ENCODE measurements at regions not wholly inside any gene's neighbourhood (a gene's known extent, or its start where the extent isn't known, plus 50 kb on each side); places are given as distances from the start of the nearest gene placed in this dataset.
"Not testable (repeated sequence)": the region's sequence is repeated elsewhere in the genome, so short reads cannot be mapped to it uniquely, and the experiment has no call there.

GRCh38 chr5:92207151-92207550 lies 824.0 kb upstream of the ARRDC3 start:
- Histone ChIP-seq H3K4ac (ENCODE audit: low read depth in 1 of 2, low read length in 2 of 2) (no peak overlapping the region), H3K4me3 (ENCODE audit: insufficient read depth in 1 of 2, low read depth in 1 of 2, low read length in 2 of 2) (no peak overlapping the region), H2BK12ac (ENCODE audit: low read length in 2 of 2) (no peak overlapping the region), H2AK5ac (ENCODE audit: low read length, severe bottlenecking) (no peak overlapping the region), H2BK15ac (ENCODE audit: low read depth, poor library complexity, severe bottlenecking) (no peak overlapping the region), H3K27me3 (ENCODE audit: control insufficient read depth in 1 of 2, insufficient read depth in 1 of 2, low read length in 2 of 2) (no peaks in the 10 kb centered on the region), H2BK120ac (ENCODE audit: low read depth, low read length) (no peak overlapping the region), H3K79me1 (replicated peaks; ENCODE audit: low read length, poor library complexity, severe bottlenecking) (no peaks in the 10 kb centered on the region), H3K4me1 (ENCODE audit: control insufficient read depth, insufficient read depth, low read depth, low read length) (no peaks in the 10 kb centered on the region), H3K18ac (ENCODE audit: low read depth in 1 of 2, low read length in 2 of 2) (no peak overlapping the region), H3K14ac (ENCODE audit: low read length in 2 of 2) (no peak overlapping the region), H4K91ac (ENCODE audit: low read length) (no peak overlapping the region), H2AFZ (ENCODE audit: low read depth, low read length) (no peak overlapping the region), H3K4me2 (ENCODE audit: low read length, poor library complexity, severe bottlenecking) (no peak overlapping the region), H3K9ac (ENCODE audit: low read length) (no peak overlapping the region), H3K23ac (ENCODE audit: low read length in 2 of 2) (no peak overlapping the region), H3K27ac (ENCODE audit: low read length, poor library complexity, severe bottlenecking) (no peak overlapping the region), H3K9me3 (ENCODE audit: control insufficient read depth, low read length) (peaks cover 22% of the 10 kb centered on the region), H2BK5ac (ENCODE audit: low read depth, low read length, poor library complexity, severe bottlenecking) (no peak overlapping the region), H4K8ac (ENCODE audit: low read length) (no peak overlapping the region), H3K36me3 (ENCODE audit: control insufficient read depth in 1 of 2, insufficient read depth in 2 of 2, low read depth in 1 of 2, low read length in 2 of 2) (no peaks in the 10 kb centered on the region)
- DNase-seq, result no peak
- 43% methylated on average over 2 of the region's 2 CpGs for WGBS

GRCh38 chr5:92206681-92207080 lies 823.6 kb upstream of the ARRDC3 start:
- no peak overlapping the region for H3K23ac ChIP-seq (ENCODE audit: low read length in 2 of 2)
- no peak overlapping the region for H2BK12ac ChIP-seq (ENCODE audit: low read length in 2 of 2)
- no peak overlapping the region for H3K4me2 ChIP-seq (ENCODE audit: low read length, poor library complexity, severe bottlenecking)
- peaks cover 17% of the 10 kb centered on the region for H3K9me3 ChIP-seq (ENCODE audit: control insufficient read depth, low read length)
- H3K36me3 ChIP-seq (ENCODE audit: control insufficient read depth in 1 of 2, insufficient read depth in 2 of 2, low read depth in 1 of 2, low read length in 2 of 2), result no peaks in the 10 kb centered on the region
- H2BK5ac ChIP-seq (ENCODE audit: low read depth, low read length, poor library complexity, severe bottlenecking), result no peak overlapping the region
- no peak overlapping the region for H4K91ac ChIP-seq (ENCODE audit: low read length)
- H2AFZ ChIP-seq (ENCODE audit: low read depth, low read length), result no peak overlapping the region
- H3K14ac ChIP-seq (ENCODE audit: low read length in 2 of 2), result no peak overlapping the region
- no peak overlapping the region for H4K8ac ChIP-seq (ENCODE audit: low read length)
- no peak overlapping the region for H3K18ac ChIP-seq (ENCODE audit: low read depth in 1 of 2, low read length in 2 of 2)
- no peak overlapping the region for H3K4ac ChIP-seq (ENCODE audit: low read depth in 1 of 2, low read length in 2 of 2)
- H2AK5ac ChIP-seq (ENCODE audit: low read length, severe bottlenecking), result no peak overlapping the region
- no peak overlapping the region for H3K4me3 ChIP-seq (ENCODE audit: insufficient read depth in 1 of 2, low read depth in 1 of 2, low read length in 2 of 2)
- no peak overlapping the region for H2BK120ac ChIP-seq (ENCODE audit: low read depth, low read length)
- H3K79me1 ChIP-seq (replicated peaks; ENCODE audit: low read length, poor library complexity, severe bottlenecking), result no peaks in the 10 kb centered on the region
- H3K9ac ChIP-seq (ENCODE audit: low read length), result no peak overlapping the region
- no peak overlapping the region for H3K27ac ChIP-seq (ENCODE audit: low read length, poor library complexity, severe bottlenecking)
- no peaks in the 10 kb centered on the region for H3K27me3 ChIP-seq (ENCODE audit: control insufficient read depth in 1 of 2, insufficient read depth in 1 of 2, low read length in 2 of 2)
- H2BK15ac ChIP-seq (ENCODE audit: low read depth, poor library complexity, severe bottlenecking), result no peak overlapping the region
- WGBS, result 93% methylated on average over 4 of the region's 5 CpGs
- H3K4me1 ChIP-seq (ENCODE audit: control insufficient read depth, insufficient read depth, low read depth, low read length), result no peaks in the 10 kb centered on the region
- no peak for DNase-seq

- not testable (repeated sequence) for H4K8ac ChIP-seq (ENCODE audit: low read length); H2BK5ac ChIP-seq (ENCODE audit: low read depth, low read length, poor library complexity, severe bottlenecking); H3K4me1 ChIP-seq (ENCODE audit: control insufficient read depth, insufficient read depth, low read depth, low read length); H3K4me2 ChIP-seq (ENCODE audit: low read length, poor library complexity, severe bottlenecking); H3K4me3 ChIP-seq (ENCODE audit: insufficient read depth in 1 of 2, low read depth in 1 of 2, low read length in 2 of 2); H4K91ac ChIP-seq (ENCODE audit: low read length); H2AK5ac ChIP-seq (ENCODE audit: low read length, severe bottlenecking); H2AFZ ChIP-seq (ENCODE audit: low read depth, low read length); H2BK120ac ChIP-seq (ENCODE audit: low read depth, low read length); H3K4ac ChIP-seq (ENCODE audit: low read depth in 1 of 2, low read length in 2 of 2); H3K9me3 ChIP-seq (ENCODE audit: control insufficient read depth, low read length); H2BK15ac ChIP-seq (ENCODE audit: low read depth, poor library complexity, severe bottlenecking); H3K23ac ChIP-seq (ENCODE audit: low read length in 2 of 2); H3K27me3 ChIP-seq (ENCODE audit: control insufficient read depth in 1 of 2, insufficient read depth in 1 of 2, low read length in 2 of 2); DNase-seq; H3K79me1 ChIP-seq (replicated peaks; ENCODE audit: low read length, poor library complexity, severe bottlenecking); H3K9ac ChIP-seq (ENCODE audit: low read length); H2BK12ac ChIP-seq (ENCODE audit: low read length in 2 of 2); H3K27ac ChIP-seq (ENCODE audit: low read length, poor library complexity, severe bottlenecking); H3K18ac ChIP-seq (ENCODE audit: low read depth in 1 of 2, low read length in 2 of 2); H3K36me3 ChIP-seq (ENCODE audit: control insufficient read depth in 1 of 2, insufficient read depth in 2 of 2, low read depth in 1 of 2, low read length in 2 of 2); H3K14ac ChIP-seq (ENCODE audit: low read length in 2 of 2)
- 89% methylated on average over 27 of the region's 27 CpGs for WGBS
Observed at GRCh38 chr5:92199035-92199434, 815.9 kb upstream of the ARRDC3 start.

GRCh38 chr5:92181656-92182055 lies 798.5 kb upstream of the ARRDC3 start:
- no peak overlapping the region for H4K8ac ChIP-seq (ENCODE audit: low read length)
- H3K4me3 ChIP-seq (ENCODE audit: insufficient read depth in 1 of 2, low read depth in 1 of 2, low read length in 2 of 2), result no peak overlapping the region
- H2AFZ ChIP-seq (ENCODE audit: low read depth, low read length), result no peak overlapping the region
- WGBS, result no CpG with 5 or more reads among the region's 1 CpG
- H3K18ac ChIP-seq (ENCODE audit: low read depth in 1 of 2, low read length in 2 of 2), result no peak overlapping the region
- H3K27me3 ChIP-seq (ENCODE audit: control insufficient read depth in 1 of 2, insufficient read depth in 1 of 2, low read length in 2 of 2), result no peaks in the 10 kb centered on the region
- H3K36me3 ChIP-seq (ENCODE audit: control insufficient read depth in 1 of 2, insufficient read depth in 2 of 2, low read depth in 1 of 2, low read length in 2 of 2), result no peaks in the 10 kb centered on the region
- H4K91ac ChIP-seq (ENCODE audit: low read length), result no peak overlapping the region
- no peak overlapping the region for H3K4me2 ChIP-seq (ENCODE audit: low read length, poor library complexity, severe bottlenecking)
- no peak overlapping the region for H3K9ac ChIP-seq (ENCODE audit: low read length)
- H3K23ac ChIP-seq (ENCODE audit: low read length in 2 of 2), result no peak overlapping the region
- no peak overlapping the region for H2BK120ac ChIP-seq (ENCODE audit: low read depth, low read length)
- H2BK5ac ChIP-seq (ENCODE audit: low read depth, low read length, poor library complexity, severe bottlenecking), result no peak overlapping the region
- no peak overlapping the region for H3K4ac ChIP-seq (ENCODE audit: low read depth in 1 of 2, low read length in 2 of 2)
- no peak overlapping the region for H2AK5ac ChIP-seq (ENCODE audit: low read length, severe bottlenecking)
- no peak overlapping the region for H2BK15ac ChIP-seq (ENCODE audit: low read depth, poor library complexity, severe bottlenecking)
- H3K79me1 ChIP-seq (replicated peaks; ENCODE audit: low read length, poor library complexity, severe bottlenecking), result no peaks in the 10 kb centered on the region
- H3K14ac ChIP-seq (ENCODE audit: low read length in 2 of 2), result no peak overlapping the region
- DNase-seq, result no peak
- no peaks in the 10 kb centered on the region for H3K4me1 ChIP-seq (ENCODE audit: control insufficient read depth, insufficient read depth, low read depth, low read length)
- no peak overlapping the region for H2BK12ac ChIP-seq (ENCODE audit: low read length in 2 of 2)
- H3K9me3 ChIP-seq (ENCODE audit: control insufficient read depth, low read length), result no peaks in the 10 kb centered on the region
- H3K27ac ChIP-seq (ENCODE audit: low read length, poor library complexity, severe bottlenecking), result no peak overlapping the region
